Liver (tissue), 8 donors: ENCODE measurements at regions not wholly inside any gene's neighbourhood (a gene's known extent, or its start where the extent isn't known, plus 50 kb on each side); places are given as distances from the start of the nearest gene placed in this dataset.

Experiments used
- DNase-seq: peaks from one replicate; pipeline ENCODE4 v3.0.0-alpha.2; 2017; ENCODE audit warnings: low spot score
- H3K27ac ChIP-seq, 2 donors: one replicate each; pipeline ENCODE4 v1.7.0; 2013; ENCODE audit warnings: inconsistent platforms in 2 of 2, low read length in 2 of 2, control low read depth in 1 of 2, low read depth in 1 of 2, mild to moderate bottlenecking in 1 of 2
- H3K27me3 ChIP-seq, 4 donors: one replicate each; pipeline versions ENCODE4 v1.6.1 to v1.7.0; 2013; ENCODE audit warnings: low read length in 3 of 4, inconsistent platforms in 1 of 4, mild to moderate bottlenecking in 1 of 4, moderate library complexity in 1 of 4; ENCODE audit not compliant: control insufficient read depth in 4 of 4, insufficient read depth in 4 of 4
- H3K36me3 ChIP-seq, 4 donors: one replicate each; pipeline versions ENCODE4 v1.6.1 to v1.7.0; 2013; ENCODE audit warnings: low read length in 3 of 4, mild to moderate bottlenecking in 3 of 4, low read depth in 1 of 4, moderate library complexity in 1 of 4; ENCODE audit not compliant: control insufficient read depth in 4 of 4, insufficient read depth in 3 of 4
- H3K4me1 ChIP-seq, 4 donors: one replicate each; pipeline versions ENCODE4 v1.6.1 to v1.7.0; 2013; ENCODE audit warnings: low read length in 3 of 4, mild to moderate bottlenecking in 3 of 4, moderate library complexity in 1 of 4; ENCODE audit not compliant: control insufficient read depth in 4 of 4, insufficient read depth in 4 of 4
- H3K4me3 ChIP-seq, 3 donors: one replicate each; pipeline versions ENCODE4 v1.6.1 to v1.7.0; 2013; ENCODE audit warnings: low read length in 3 of 3, control low read depth in 1 of 3, low read depth in 1 of 3, mild to moderate bottlenecking in 1 of 3
- H3K9ac ChIP-seq, 2 donors: one replicate each; pipeline ENCODE4 v1.7.0; 2013; ENCODE audit warnings: low read length in 2 of 2, mild to moderate bottlenecking in 2 of 2, moderate library complexity in 2 of 2, control low read depth in 1 of 2, low read depth in 1 of 2
- H3K9me3 ChIP-seq, 4 donors: one replicate each; pipeline versions ENCODE4 v1.6.1 to v1.7.0; 2013; ENCODE audit warnings: low read length in 3 of 4; ENCODE audit not compliant: control insufficient read depth in 4 of 4
- ATF3 ChIP-seq: IDR thresholded peaks from 2 replicates; pipeline ENCODE4 v1.6.1; 2016; ENCODE audit warnings: antibody characterized with exemption
- CTCF ChIP-seq: fragments of 150-350 bp; IDR thresholded peaks from 2 replicates; pipeline ENCODE4 v1.5.1; 2017; ENCODE audit warnings: improper control_type of control experiment, low read depth, low read length; ENCODE audit not compliant: missing input control
- EGR1 ChIP-seq, 2 donors: IDR thresholded peaks; 2 replicates each; pipeline ENCODE4 v1.6.1; 2016 to 2018; ENCODE audit warnings: antibody characterized with exemption in 2 of 2, low read depth in 2 of 2
- FOXA1 ChIP-seq: IDR thresholded peaks from 2 replicates; pipeline ENCODE4 v1.6.1; 2016; ENCODE audit warnings: antibody characterized with exemption
- FOXA2 ChIP-seq: IDR thresholded peaks from 2 replicates; pipeline ENCODE4 v1.6.1; 2016; ENCODE audit warnings: antibody characterized with exemption
- GABPA ChIP-seq, 2 donors: IDR thresholded peaks in 1 of 2; conservative IDR thresholded peaks in 1 of 2; 2 replicates each; pipeline ENCODE4 v1.6.1; 2016; ENCODE audit warnings: antibody characterized with exemption in 2 of 2, mild to moderate bottlenecking in 1 of 2, moderate library complexity in 1 of 2
- HNF4A ChIP-seq, 2 donors: conservative IDR thresholded peaks; 2 replicates each; pipeline ENCODE4 v1.6.1; 2016; ENCODE audit warnings: antibody characterized with exemption in 2 of 2, mild to moderate bottlenecking in 2 of 2
- HNF4G ChIP-seq: IDR thresholded peaks from 2 replicates; pipeline ENCODE4 v1.6.1; 2016; ENCODE audit warnings: antibody characterized with exemption
- JUND ChIP-seq, 2 donors: IDR thresholded peaks; 2 replicates each; pipeline ENCODE4 v1.6.1; 2016; ENCODE audit warnings: antibody characterized with exemption in 2 of 2
- MAX ChIP-seq: IDR thresholded peaks from 2 replicates; pipeline ENCODE4 v1.6.1; 2016; ENCODE audit warnings: antibody characterized with exemption
- NR2F2 ChIP-seq: IDR thresholded peaks from 2 replicates; pipeline ENCODE4 v1.6.1; 2016; ENCODE audit warnings: antibody characterized with exemption
- RAD21 ChIP-seq, 2 donors: IDR thresholded peaks; 2 replicates each; pipeline ENCODE4 v1.6.1; 2016; ENCODE audit warnings: antibody characterized with exemption in 2 of 2, mild to moderate bottlenecking in 2 of 2
- REST ChIP-seq: IDR thresholded peaks from 2 replicates; pipeline ENCODE4 v1.6.1; 2016; ENCODE audit warnings: antibody characterized with exemption, mild to moderate bottlenecking
- RXRA ChIP-seq, 2 donors: IDR thresholded peaks; 2 replicates each; pipeline ENCODE4 v1.6.1; 2017 to 2018; ENCODE audit warnings: antibody characterized with exemption in 2 of 2, mild to moderate bottlenecking in 1 of 2
- SP1 ChIP-seq: IDR thresholded peaks from 2 replicates; pipeline ENCODE4 v1.6.1; 2018; ENCODE audit warnings: antibody characterized with exemption, mild to moderate bottlenecking
- TAF1 ChIP-seq: conservative IDR thresholded peaks from 2 replicates; pipeline ENCODE4 v1.6.1; 2016; ENCODE audit warnings: antibody characterized with exemption, mild to moderate bottlenecking
- YY1 ChIP-seq: IDR thresholded peaks from 2 replicates; pipeline ENCODE4 v1.6.1; 2016; ENCODE audit warnings: antibody characterized with exemption, mild to moderate bottlenecking
- ZBTB33 ChIP-seq: IDR thresholded peaks from 2 replicates; pipeline ENCODE4 v1.6.1; 2016; ENCODE audit warnings: antibody characterized with exemption
- WGBS: extraction: QIAGEN DNeasy Blood & Tissue Kit; methylation state at CpG from one replicate; pipeline ENCODE4 v1.1.7; 2013; 5-methylcytosine and 5-hydroxymethylcytosine counted together
- donor health status: healthy.
- donor health status: healthy.
- donor health status: healthy.
- donor health status: healthy.
- donor health status: healthy.

GRCh38 chr9:10744669-10745068 lies 131.9 kb upstream of the PTPRD start:
- Histone ChIP-seq H3K9me3 (peaks cover 0 to 3% (median 0%) of the 10 kb centered on the region in 4 donors), H3K4me1 (no peaks in the 10 kb centered on the region), H3K36me3 (no peaks in the 10 kb centered on the region), H3K27ac (no peak overlapping the region), H3K9ac (no peak overlapping the region), H3K4me3 (no peak overlapping the region), H3K27me3 (no peaks in the 10 kb centered on the region)
- 54% methylated on average over 2 of the region's 2 CpGs for WGBS
- no peak for TF ChIP-seq FOXA1
- TF ChIP-seq JUND (IDR thresholded peaks at IDR 0.05), result no peak
- no peak for TF ChIP-seq ZBTB33
- TF ChIP-seq GABPA (IDR thresholded peaks at IDR 0.05 in 1 of 2, conservative IDR thresholded peaks at IDR 0.05 in 1 of 2), result no peak
- no peak for TF ChIP-seq RAD21 (IDR thresholded peaks at IDR 0.05)
- no peak for TF ChIP-seq SP1
- no peak for TF ChIP-seq MAX
- TF ChIP-seq HNF4A (conservative IDR thresholded peaks at IDR 0.05), result no peak
- TF ChIP-seq NR2F2, result no peak
- TF ChIP-seq YY1, result no peak
- TF ChIP-seq CTCF, result no peak
- no peak for TF ChIP-seq REST
- TF ChIP-seq EGR1 (IDR thresholded peaks at IDR 0.05; ENCODE audit: low read depth in 2 of 2), result no peak
- no peak for TF ChIP-seq ATF3
- no peak for TF ChIP-seq HNF4G
- TF ChIP-seq TAF1, result no peak
- TF ChIP-seq FOXA2, result no peak
- TF ChIP-seq RXRA (IDR thresholded peaks at IDR 0.05), result no peak
- no peak for DNase-seq

GRCh38 chr9:10753474-10753873 lies 140.7 kb upstream of the PTPRD start:
- no peaks in the 10 kb centered on the region for H3K36me3 ChIP-seq
- no peak for TF ChIP-seq EGR1 (IDR thresholded peaks at IDR 0.05; ENCODE audit: low read depth in 2 of 2)
- no peak for TF ChIP-seq JUND (IDR thresholded peaks at IDR 0.05)
- TF ChIP-seq YY1, result no peak
- no peak for TF ChIP-seq GABPA (IDR thresholded peaks at IDR 0.05 in 1 of 2, conservative IDR thresholded peaks at IDR 0.05 in 1 of 2)
- no peak for TF ChIP-seq FOXA1
- TF ChIP-seq CTCF, result no peak
- TF ChIP-seq REST, result no peak
- no peak for DNase-seq
- no peaks in the 10 kb centered on the region for H3K4me1 ChIP-seq
- no peak overlapping the region for H3K4me3 ChIP-seq
- H3K9me3 ChIP-seq, result no peaks in the 10 kb centered on the region
- no peak overlapping the region for H3K9ac ChIP-seq
- H3K27me3 ChIP-seq, result no peaks in the 10 kb centered on the region
- no peak overlapping the region for H3K27ac ChIP-seq
- WGBS, result 48% methylated on average over 2 of the region's 2 CpGs
